ENCODE measurements at regions not wholly inside any gene's neighbourhood (a gene's known extent, or its start where the extent isn't known, plus 50 kb on each side); places are given as distances from the start of the nearest gene placed in this dataset.
A peak's percentile ranks its signal among the peaks of the same experiment; 100 is the strongest.

DNA sequence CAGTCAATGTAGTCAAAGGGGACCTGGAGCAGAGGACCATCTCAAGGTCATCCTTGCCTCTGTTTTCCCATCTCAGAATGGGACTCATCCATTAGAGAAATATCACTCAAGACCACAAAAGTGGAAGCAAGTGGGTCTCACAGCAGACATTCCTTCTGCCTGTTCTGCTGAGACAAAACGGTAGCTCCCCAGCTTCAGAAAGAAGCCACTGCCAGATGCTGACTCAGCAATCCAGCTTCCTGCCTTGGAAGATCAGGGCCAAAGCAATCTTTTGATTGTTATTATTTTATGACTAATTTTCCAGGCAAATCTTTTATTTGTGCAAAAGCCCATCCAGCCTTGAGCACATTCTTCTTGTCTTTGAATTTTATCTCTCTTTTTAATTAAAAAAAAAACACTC lies 86.8 kb downstream of the CCT6B start:
- DNase-seq, result no peak

DNA sequence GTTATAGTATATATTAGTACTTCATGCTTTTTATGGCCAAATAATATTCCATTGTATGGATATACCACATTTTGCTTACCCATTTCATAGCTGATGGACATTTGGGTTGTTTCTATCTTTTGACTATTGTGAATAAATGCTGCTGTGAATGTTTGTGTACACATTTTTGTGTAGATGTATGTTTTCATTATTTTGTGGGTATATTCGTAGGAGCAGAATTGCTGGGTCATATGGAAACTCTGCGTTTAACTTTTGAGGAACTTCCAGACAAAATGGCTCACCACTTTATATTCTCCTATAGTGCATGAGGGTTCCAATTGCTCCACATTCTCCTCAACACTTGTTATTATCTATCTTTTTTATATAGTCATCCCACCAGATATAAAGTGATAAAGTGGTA lies 88.6 kb downstream of the CCT6B start:
- no peak for DNase-seq

DNA sequence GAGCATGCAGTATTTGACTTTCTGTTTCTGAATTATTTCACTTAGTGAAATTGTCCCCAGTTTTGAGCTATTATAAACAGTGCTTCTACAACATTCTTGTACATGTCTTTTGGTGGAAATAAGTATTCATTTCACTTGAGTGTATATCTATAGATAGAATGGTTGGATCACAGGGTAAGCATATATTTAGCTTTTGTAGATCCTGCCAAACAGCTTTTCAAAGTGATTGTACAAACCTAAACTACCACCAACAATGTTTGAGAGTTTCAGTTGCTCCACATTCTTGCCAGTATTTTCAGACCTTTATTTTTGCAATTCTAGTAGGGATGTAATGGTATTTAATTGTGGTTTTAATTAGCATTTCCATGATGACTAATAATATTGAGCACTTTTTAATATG lies 91.6 kb downstream of the CCT6B start:
- DNase-seq, result no peak

DNA sequence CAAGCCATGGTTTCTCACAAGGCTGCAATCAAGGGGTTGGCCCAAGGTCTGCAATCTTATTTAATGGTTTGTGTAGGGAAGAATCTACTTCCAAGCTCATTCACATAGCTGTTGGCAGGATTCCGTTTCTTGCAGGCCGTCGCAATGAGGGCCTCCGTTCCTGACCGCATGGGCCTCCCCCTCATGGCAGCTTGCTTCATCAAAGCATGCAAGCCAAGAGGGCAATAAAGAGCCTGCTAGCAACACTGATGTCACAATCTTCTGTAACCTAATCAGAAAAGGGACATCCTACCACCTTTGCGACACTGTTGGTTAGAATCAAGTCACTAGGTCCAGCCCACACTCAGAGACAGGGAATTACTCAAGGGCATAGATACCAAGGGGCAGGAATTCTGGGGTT lies 95.5 kb downstream of the CCT6B start:
- DNase-seq, result no peak

DNA sequence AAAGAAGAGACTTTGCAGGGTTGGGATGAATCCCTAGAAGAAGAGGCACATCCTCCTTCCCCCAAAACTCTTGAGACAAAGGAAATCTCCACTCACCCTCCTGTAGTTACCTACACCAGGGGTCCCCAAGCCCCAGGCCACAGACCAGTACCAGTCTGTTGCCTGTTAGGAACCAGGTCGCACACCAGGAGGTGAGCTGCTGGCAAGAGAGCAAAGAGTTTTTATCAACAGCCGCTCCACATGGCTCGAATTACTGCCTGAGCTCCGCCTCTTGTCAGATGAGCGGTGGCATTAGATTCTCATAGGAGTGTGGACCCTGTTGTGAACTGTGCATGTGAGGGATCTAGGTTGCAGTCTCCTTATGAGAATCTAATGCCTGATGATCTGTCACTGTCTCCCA lies 98.9 kb downstream of the CCT6B start:
- no peak for DNase-seq

DNA sequence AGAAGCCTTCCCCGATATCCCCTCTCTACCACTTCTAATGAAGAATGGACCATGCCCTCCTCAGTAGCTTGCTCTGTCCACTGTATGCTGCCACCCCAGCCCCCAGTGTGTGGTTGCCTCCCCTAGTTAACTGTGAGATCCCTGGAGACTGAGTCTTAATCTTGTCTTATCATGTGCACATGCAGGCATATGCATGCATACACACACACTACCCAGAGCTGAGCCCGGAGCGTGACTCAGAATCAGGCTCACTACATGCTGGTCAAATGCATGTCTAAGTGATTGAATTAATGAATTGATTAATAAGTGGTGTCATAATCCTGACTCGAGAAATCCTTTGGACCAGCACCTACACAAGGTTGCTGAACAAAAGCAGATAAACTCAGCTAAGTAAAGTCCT lies 99.4 kb downstream of the CCT6B start:
- no peak for DNase-seq

DNA sequence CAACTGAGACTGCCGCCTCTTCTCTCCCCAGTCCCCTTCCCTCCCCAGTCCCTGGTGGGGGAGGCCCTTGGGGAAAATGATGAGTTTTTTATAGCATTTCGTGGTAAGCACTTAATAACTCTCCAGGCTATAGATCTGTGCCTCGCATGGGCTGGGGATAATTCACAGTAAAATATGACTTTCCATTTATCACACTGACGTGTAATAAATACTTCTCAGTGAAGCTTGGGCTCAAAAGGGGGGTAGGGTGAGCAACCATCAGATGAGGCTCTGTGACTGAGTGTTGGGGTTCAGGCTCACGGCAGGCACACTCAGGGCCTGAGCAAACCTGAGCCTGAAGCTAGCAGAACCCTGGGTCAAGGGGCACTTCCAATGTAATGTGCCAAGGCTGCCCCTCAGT lies 101.6 kb downstream of the CCT6B start:
- DNase-seq, result no peak

DNA sequence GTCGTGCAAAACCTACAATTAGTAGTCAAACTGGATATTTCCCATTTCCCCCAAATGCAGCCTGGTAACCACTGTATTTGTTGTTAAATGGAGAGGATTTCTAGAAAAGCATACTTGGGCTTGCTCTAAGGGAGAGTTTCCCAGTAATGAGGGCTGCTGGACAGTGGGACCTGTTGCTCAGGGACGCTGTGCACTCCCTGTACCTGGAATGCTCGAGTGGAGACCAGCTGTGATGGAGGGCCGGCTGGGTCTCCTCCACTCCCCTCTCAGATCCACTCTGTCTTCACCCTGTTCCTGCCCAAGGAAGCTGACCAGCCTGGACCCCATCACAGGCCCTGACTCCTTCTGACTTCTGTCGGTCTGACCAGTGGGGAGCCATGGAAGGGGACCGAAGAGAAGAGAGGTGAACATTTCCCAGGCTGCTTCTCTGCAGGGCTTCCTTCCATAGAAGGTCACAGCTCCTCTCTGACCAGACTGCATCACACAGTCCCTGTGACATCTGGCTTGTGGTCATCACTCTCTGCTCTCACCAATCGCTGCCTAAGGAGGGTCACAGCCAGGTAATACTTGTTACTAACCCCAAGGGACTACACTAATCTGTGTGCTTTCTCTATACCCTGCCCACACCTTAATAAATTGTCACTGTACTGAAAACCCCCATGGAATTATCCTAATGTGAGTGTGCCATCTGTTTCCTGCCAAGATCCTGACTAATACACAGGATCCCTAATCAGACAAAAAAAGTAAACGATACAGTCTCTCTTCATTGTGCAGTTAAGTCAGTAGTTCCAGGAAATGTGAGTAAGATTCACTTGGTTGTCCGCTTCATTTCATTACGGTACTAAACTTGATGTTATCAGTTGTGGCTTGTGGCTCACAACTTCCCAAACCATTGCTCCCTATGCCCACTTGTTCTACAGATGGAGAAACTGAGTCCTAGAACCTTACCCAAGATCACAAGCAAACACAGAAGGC lies 102.4 kb downstream of the CCT6B start:
- no peak for DNase-seq

DNA sequence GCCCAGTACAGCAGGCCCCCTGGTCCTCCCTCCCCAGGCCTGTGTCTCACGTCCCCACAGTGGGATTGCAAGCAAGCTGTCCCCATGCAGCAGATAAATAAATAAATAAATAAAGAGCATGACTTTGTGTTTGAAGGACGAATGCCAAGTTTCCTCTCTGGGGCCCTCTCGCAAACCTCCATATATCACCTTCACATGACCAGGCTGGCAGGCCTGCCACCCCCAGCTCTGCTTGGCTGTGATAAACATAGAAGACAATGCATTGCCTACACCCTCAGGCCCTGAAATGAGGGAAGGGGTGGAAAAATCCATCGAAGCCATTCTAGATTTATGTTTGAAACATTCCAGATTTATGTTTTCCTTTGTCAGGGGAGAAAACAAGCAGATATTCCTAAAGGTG lies 107.3 kb downstream of the CCT6B start:
- no peak for DNase-seq

DNA sequence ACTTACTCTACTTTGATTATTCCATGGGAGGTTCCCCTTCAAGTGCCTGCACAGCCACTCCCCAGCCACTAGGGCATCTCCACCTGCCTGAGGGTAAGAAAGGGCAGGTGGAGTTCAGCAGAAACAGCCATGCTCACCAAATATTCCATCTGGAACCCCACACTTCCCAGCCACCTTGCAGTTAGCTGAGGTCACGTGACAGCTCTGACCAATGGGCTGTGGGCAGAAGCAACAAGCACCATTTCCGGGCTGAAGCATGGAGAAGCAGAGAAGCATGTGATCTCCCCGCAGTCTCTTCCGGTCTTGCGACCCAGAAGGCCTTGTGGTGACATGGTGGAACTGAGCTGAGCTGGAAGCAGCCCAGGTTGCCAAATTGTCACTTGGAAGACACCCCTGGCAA lies 108.6 kb downstream of the CCT6B start:
- no peak for DNase-seq

DNA sequence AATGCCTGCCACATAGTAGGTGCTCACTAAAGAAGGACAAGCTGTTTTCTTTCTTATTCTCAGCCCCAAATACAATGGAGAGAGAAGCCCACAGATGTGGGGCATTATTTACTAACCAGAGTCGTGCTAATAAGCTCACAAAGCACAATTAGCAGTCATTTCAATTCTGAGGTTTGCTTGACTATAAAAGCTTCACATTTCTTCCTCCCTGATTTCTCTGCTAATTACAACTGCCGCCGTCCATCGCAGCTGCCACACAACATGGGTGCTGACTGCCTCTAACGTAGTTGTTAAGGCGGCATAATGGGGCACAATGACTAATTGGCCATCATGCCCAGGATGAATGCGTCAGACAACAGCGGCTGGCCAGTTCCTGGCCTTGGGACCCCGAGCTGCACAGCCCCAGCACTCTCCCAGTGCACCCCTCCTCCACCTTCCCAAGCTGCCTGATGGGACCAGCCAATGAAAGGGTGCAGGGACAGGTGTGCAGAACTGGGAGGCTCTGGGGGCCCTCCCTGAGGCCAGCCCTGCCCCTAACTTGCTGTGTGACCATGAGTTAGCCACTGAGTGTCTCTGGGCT lies 109.2 kb downstream of the CCT6B start:
- DNase-seq, result no peak

DNA sequence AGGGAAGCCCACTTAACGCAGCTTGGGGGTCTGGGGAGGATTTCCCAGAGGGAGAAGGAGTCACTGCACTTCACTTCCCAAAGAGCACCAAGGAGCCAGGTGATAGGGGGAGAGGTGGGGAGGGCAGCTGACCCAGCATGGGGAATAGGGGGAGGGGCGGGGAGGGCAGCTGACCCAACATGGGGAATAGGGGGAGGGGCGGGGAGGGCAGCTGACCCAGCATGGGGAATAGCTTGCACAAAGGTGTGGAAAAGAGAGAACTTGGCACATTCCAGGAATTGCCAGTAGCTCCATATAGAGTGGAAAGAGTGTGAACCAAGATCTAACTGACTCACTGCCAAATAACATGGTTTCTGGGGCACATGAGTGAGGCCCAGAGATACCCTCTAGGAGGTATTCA lies 110.3 kb downstream of the CCT6B start:
- DNase-seq, result no peak

DNA sequence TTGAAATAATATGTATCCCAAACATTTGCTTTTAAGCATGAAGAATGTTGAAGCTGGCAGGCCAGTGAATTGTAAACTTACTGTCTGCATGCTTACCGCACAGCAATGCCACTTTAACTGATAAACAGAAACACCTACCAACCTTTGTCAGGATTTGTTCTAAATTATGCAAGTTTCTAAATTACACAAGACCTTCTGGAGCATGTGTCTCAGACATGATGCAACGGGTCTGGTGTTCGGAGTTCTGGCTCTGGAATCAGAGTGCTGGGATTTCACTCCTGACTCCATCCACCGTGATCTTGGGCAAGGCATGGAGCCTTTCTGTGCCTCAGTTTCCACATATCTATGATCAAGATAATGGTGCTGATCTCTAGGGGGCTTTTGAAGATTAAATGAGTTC lies 111.2 kb downstream of the CCT6B start:
- no peak for DNase-seq

DNA sequence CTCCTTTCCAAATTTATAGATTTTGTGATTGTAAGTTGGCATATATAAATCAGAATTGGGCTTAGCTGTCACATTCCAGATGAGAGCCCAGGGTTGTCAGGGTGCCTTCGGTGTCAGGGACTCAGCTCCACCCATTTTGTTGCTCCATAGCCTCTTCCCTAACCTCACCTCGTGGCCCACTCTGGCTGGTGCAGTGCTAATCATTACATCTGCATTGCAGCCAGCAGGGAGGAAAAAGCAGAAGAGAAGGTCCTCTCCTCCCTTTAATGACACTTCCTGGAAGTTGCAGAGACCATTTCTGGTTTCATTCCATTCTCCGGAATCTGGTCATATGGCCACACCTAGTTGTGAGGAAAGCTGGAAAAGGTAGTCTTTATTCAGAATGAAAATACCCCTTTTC lies 113.3 kb downstream of the CCT6B start:
- no peak for DNase-seq

DNA sequence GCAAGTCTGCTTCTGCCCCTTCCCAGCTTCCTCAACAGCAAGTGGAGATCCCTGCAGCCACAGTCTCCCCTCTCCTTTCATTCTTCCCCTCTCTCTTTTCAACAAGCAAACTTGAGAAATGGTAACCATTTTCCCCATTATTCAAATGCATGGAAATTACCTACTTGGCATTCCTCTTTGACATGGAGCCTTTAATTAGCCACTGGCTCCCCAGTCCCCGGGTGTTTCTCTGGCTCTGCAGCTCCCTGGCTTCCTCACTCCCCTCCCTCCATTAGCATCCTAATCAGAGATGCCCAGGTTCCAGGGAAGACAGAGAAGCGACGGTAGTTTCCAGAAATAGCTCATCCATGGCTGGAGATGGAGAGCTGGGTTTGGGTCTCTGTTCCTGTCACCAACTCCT lies 116.0 kb downstream of the CCT6B start:
- no peak for DNase-seq

DNA sequence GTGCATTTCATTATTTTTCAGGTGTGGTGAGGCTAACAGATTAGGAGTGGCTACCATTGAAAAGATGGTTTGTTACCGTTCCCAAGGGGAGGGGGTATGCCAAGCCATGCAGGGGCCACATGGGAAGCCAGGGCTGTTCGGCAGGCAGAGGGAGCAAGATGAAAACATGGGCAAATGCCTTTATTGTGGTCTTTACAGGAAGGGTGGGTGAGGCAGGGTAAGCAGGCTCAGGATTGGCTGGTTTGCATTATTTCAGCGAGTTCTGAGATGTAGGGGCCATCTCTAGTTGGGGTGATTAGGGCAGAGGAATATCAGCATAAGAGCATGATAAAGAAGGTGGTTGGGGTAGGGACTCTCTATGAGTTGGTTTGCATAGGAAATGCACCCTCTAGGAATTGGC lies 117.6 kb downstream of the CCT6B start:
- no peak for DNase-seq

DNA sequence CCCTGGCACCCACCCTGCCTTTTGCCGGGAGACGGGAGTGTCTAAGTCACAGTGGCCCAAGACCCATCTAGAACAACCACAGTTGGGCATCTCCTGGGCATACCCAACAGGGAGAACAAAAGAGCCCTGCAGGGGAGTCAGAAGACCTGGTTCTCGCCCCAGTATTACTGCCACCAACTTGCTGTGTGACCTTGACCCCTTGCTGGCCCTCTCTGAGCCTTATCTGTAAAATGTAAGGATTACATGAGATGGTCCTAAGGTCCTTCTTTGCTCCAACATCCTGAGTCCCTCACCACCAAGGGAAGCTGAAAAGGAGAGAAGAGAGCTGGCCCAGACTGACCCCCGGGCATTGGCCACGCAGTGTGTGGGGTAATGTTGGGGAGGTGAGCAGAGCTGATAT lies 119.0 kb downstream of the CCT6B start:
- no peak for DNase-seq

DNA sequence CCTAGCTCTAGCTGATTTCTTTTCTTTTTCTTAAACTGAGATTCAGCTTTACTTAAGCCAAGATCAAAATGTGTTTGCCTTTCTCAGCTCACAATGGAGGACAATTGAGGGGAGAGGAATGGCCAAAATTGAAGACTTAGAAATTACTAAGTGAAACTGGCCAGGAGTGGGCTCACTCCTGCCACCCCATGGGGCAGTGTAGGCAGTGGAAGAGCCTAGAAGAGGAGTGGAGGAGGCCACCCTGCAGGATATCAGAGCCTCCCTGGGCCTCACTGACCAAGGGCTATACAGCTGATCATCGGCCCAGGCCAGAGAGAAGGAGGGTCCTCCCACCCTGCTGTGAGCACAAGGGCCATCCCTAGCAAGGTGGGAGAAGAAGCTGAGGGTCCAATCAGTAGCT lies 119.8 kb downstream of the CCT6B start:
- no peak for DNase-seq

DNA sequence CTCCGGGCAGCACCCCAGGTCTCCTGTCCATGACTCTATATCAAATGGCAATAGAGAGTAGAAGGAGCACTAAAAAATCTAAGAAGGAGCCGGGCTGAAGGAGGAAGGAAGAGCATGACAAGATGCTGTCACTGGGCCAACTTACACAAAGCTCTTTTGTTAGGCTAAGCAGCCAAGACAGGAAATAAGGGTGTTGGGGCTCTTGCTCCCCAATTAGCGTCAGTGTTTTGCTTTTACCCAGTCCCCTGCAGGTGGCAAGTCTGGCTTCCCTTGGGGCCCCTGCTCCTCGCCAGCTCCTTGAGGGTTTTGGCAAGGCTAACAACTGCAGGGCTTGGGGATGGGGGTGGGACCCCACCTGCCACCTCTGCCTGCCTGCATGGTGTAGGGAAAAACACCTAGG lies 120.5 kb downstream of the CCT6B start:
- DNase-seq, result peak; percentile 25

DNA sequence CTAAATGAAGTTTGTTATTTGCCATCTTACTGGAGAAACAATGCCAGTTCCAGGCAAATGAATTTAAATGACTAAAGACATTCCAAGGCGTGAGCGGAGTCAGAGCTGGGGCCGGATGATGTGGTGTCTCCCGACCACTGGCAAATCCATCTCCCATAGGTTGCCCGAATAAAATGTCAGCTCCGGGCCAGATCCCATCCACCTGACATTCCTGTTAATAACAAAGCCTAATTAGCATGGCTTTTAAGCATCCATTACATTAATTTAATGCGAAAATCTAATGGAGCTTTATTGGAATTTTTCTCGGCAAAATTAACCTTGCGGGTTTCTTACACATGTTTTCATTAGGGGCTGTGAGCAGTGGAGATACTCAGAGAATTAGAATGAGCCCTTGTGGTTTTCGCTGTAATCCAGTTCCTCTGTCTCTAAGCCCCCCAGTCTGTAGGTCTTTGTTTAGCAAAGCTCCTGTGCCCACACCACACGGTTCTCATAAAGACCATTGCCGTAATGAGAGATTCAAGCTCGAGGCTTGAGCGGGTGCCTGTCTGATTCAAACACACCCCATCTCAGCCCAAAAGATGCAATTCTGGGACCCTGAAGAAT lies 123.3 kb downstream of the CCT6B start:
- DNase-seq, result no peak

DNA sequence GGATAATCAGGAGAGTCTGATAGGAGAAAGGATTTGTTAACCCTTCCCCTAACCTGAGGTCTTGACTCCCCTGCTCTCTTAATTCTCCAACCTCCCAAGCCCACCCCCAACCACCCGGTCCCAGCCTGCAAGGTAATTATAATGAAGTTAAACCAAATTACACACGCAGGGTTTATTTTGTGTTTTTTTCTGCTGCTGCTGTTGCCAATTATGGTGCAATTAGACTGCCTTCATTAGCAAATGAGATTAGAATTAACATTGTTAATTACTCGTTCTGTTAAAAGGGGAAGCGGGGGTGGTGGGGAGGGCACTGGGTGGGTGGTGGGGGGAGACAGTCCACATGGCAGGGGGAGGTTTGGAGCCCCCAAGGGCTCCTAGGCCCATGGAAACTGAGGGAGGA lies 128.9 kb downstream of the CCT6B start:
- DNase-seq, result no peak

DNA sequence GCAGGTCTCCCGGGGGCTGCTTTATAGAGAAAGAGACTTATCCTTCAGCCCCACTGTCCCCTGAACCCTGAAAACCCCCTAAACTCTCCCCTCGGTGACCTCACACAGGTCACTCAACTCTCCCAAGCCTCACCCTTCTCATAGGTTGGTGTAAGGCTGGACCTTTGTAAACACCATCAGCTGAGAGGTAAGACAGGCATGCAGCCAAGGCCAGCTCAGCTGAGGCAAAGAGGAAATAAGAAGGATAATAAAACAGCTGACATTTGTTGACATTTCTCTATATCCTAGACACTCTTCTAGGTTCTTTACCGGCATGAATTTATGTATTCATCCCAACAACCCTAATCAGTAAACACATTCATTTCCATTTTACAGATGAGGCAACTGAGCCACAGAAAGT lies 134.3 kb downstream of the CCT6B start:
- peak; percentile 11 for DNase-seq

DNA sequence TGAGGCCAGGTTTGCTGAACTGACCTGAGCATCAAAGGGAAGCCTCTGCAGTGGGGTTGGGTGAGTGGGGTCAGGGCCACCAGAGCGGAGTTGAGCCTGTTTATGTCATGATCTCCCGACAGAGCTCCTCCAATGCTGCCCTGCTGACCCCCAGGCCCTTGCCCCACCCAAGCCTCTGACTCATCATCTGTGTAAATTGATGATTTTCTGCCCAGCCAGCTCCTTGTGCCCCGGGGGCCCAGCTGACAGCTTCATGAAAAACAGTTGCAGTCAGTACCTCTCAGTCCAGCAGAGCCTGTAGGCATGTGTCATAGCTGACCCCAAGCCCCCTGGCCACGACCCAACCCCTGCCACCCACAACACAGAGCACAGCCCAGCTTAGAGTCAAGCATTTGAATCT lies 134.9 kb downstream of the CCT6B start:
- no peak for DNase-seq

DNA sequence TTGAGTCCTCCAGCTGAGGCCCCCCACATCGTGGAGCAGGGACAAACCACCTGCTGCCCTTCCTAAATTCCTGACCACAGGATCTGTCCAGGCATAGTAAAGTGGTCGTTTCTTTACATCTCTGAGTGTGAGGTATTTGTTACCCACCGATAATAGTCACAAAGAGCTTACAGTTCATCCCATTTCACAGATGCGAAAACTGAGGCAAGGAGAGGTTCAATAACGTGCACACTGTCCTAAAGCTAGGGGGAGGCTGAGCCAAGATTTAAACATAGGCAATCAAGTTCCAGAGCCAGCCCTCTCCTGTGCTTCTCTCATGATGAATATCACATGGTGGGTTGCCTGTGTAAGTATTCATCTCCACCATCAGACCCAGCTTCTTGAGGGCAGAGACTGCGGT lies 135.4 kb downstream of the CCT6B start:
- DNase-seq, result no peak

Measured in DMS79 treated with DMSO at 0.1 percent for 48 hours (cell line).